ENCODE measurements at regions not wholly inside any gene's neighbourhood (a gene's known extent, or its start where the extent isn't known, plus 50 kb on each side); places are given as distances from the start of the nearest gene placed in this dataset.

GRCh38 chr4:123317211-123317610 lies 79.4 kb upstream of the SPRY1 start:
- no peak overlapping the region for H3K9ac ChIP-seq (ENCODE audit: low read depth, low read length)
- no peak overlapping the region for H3K4me2 ChIP-seq (ENCODE audit: low read depth, low read length)
- no peak overlapping the region for H3K4me3 ChIP-seq (ENCODE audit: insufficient read depth, low read depth, low read length)
- H3K27me3 ChIP-seq (ENCODE audit: control insufficient read depth, insufficient read depth, low read length) = no peaks in the 10 kb centered on the region
- H4K20me1 ChIP-seq (ENCODE audit: insufficient read depth, low read length) = no peaks in the 10 kb centered on the region
- H3K56ac ChIP-seq (ENCODE audit: extremely low read depth, insufficient read depth, low read length) = no peak overlapping the region
- dilution Hi-C loops (cut with HindIII; ENCODE audit: low sequenced_read_pairs, unreplicated experiment) = no loop called here
- no peak for DNase-seq
- no peak overlapping the region for H4K91ac ChIP-seq (ENCODE audit: insufficient read depth, low read depth, low read length)
- TF ChIP-seq MXI1 (IDR thresholded peaks at IDR 0.05; ENCODE audit: borderline replicate concordance, low read depth, low read length) (no peak), CHD1 (IDR thresholded peaks at IDR 0.05; ENCODE audit: low read depth, low read length) (no peak), BHLHE40 (IDR thresholded peaks at IDR 0.05; ENCODE audit: low read depth, low read length) (no peak), CTCF (conservative IDR thresholded peaks at IDR 0.05; ENCODE audit: low read depth, low read length) (no peak), MAFK (IDR thresholded peaks at IDR 0.05; ENCODE audit: low read depth, low read length) (peak; percentile 32; the same call in 1 of the 2 replicates)
- TF ChIP-seq, protein P1, sequence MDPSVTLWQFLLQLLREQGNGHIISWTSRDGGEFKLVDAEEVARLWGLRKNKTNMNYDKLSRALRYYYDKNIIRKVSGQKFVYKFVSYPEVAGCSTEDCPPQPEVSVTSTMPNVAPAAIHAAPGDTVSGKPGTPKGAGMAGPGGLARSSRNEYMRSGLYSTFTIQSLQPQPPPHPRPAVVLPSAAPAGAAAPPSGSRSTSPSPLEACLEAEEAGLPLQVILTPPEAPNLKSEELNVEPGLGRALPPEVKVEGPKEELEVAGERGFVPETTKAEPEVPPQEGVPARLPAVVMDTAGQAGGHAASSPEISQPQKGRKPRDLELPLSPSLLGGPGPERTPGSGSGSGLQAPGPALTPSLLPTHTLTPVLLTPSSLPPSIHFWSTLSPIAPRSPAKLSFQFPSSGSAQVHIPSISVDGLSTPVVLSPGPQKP (IDR thresholded peaks at IDR 0.05; ENCODE audit: borderline replicate concordance, low read depth, low read length) = no peak
- no peak overlapping the region for H2BK20ac ChIP-seq (ENCODE audit: low read depth, low read length)
- intact Hi-C loops (cut with micrococcal nuclease) = no loop called here
- no TSS peak for BruUV-seq (replicated peaks)
- H3K4me1 ChIP-seq (ENCODE audit: control insufficient read depth, insufficient read depth, low read length) = no peaks in the 10 kb centered on the region
- ATAC-seq (ENCODE audit: low read depth) = no peak
- peaks cover 3% of the 10 kb centered on the region; the same call in 1 of the 2 replicates for H3K9me3 ChIP-seq (ENCODE audit: control insufficient read depth, insufficient read depth, low read length)
- no peak overlapping the region for H2BK120ac ChIP-seq (ENCODE audit: low read depth, low read length)
- in situ Hi-C loops (cut with MboI; ENCODE audit: low sequenced_read_pairs) = no loop called here
- no peaks in the 10 kb centered on the region for H3K79me1 ChIP-seq (ENCODE audit: low read depth in 1 of 2, low read length in 2 of 2)
- H3K36me3 ChIP-seq (ENCODE audit: control insufficient read depth, insufficient read depth, low read length) = no peaks in the 10 kb centered on the region
- no peak overlapping the region for H3K23ac ChIP-seq (ENCODE audit: low read depth, low read length)
- no peaks in the 10 kb centered on the region for H3K9me1 ChIP-seq (ENCODE audit: insufficient read depth, low read length)
- no peak overlapping the region for H3K18ac ChIP-seq (ENCODE audit: low read depth, low read length)
- WGBS, 2 experiments (ENCODE audit: extremely low coverage in 2 of 2, insufficient read length in 1 of 2) = 100% methylated on average over 1 of the region's 2 CpGs; no CpG with 5 or more reads in 1 of the 2 experiments
- H2BK5ac ChIP-seq (ENCODE audit: low read depth, low read length, poor library complexity, severe bottlenecking) = no peak overlapping the region
- no peak overlapping the region for H4K5ac ChIP-seq (ENCODE audit: low read depth, low read length)
- H3K14ac ChIP-seq (replicated peaks; ENCODE audit: low read depth, low read length) = no peak overlapping the region
- no peak overlapping the region for H3K27ac ChIP-seq (ENCODE audit: insufficient read depth, low read length)
- no peak overlapping the region for H3K4ac ChIP-seq (ENCODE audit: low read depth, low read length)
- no peak overlapping the region for H2AK5ac ChIP-seq (ENCODE audit: low read depth, low read length)
- no peak overlapping the region for H2AFZ ChIP-seq (replicated peaks; ENCODE audit: low read length, poor library complexity)
- H2AK9ac ChIP-seq (replicated peaks; ENCODE audit: low read depth, low read length, poor library complexity) = no peak overlapping the region
- POLR2A ChIA-PET (ENCODE audit: unreplicated experiment) = no interaction called here
- no peak overlapping the region for H2BK15ac ChIP-seq (ENCODE audit: low read depth, low read length)
- no peak overlapping the region for H4K8ac ChIP-seq (ENCODE audit: low read depth in 2 of 2, low read length in 2 of 2)
- CTCF ChIA-PET = interaction anchor here (1.2 kb wide), 1 partner anchor 11 kb away, joined by 4 read pairs; no protein-coding TSS in a partner anchor
